PC-9 (cell line): ENCODE measurements at regions not wholly inside any gene's neighbourhood (a gene's known extent, or its start where the extent isn't known, plus 50 kb on each side); places are given as distances from the start of the nearest gene placed in this dataset.
"Not testable (repeated sequence)": the region's sequence is repeated elsewhere in the genome, so short reads cannot be mapped to it uniquely, and the experiment has no call there.

Experiments
- BruUV-seq: library from RNA; stranded (reverse); fragments of 400-500 nt; replicated peaks from 2 replicates; lab custom pipeline; 2021; lab: Mats Ljungman, UMichigan
- CTCF ChIA-PET: fragments of 300-600 bp; sonication (Branson Sonifier 250); formaldehyde crosslinking; loops from one replicate; lab custom pipeline; 2022; ENCODE audit warnings: antibody characterized with exemption; lab: Charles Lee
- POLR2A ChIA-PET: fragments of 300-600 bp; sonication (Branson Sonifier 250); formaldehyde crosslinking; loops from one replicate; lab custom pipeline; 2022; ENCODE audit warnings: antibody characterized with exemption; ENCODE audit not compliant: unreplicated experiment; lab: Charles Lee
- DNase-seq, 2 experiments: peaks; one replicate each; pipeline versions ENCODE4 v3.0.0 to v3.0.0-alpha.2; 2015 to 2022; ENCODE audit warnings: mixed read lengths in 1 of 2
- H2AFZ ChIP-seq: fragments of 200-600 bp; sonication (generic); 2 replicates; pipeline ENCODE4 v1.8.1; 2017; ENCODE audit warnings: antibody characterized with exemption
- H3F3A ChIP-seq: fragments of 200-600 bp; sonication (generic); 2 replicates; pipeline ENCODE4 v1.8.1; 2017; ENCODE audit warnings: antibody characterized with exemption, mild to moderate bottlenecking, low read depth; ENCODE audit not compliant: insufficient read depth
- H3K27ac ChIP-seq: fragments of 200-600 bp; sonication (generic); 2 replicates; pipeline ENCODE4 v1.6.1; 2016; ENCODE audit warnings: mixed run types
- H3K27me3 ChIP-seq: fragments of 200-600 bp; sonication (generic); 2 replicates; pipeline ENCODE4 v1.6.1; 2016; ENCODE audit warnings: low read depth, mixed run types; ENCODE audit not compliant: insufficient read depth
- H3K36me3 ChIP-seq: fragments of 200-600 bp; sonication (generic); 2 replicates; pipeline ENCODE4 v1.6.1; 2016; ENCODE audit warnings: low read depth, mixed run types
- H3K4me1 ChIP-seq: fragments of 200-600 bp; sonication (generic); replicated peaks from 2 replicates; pipeline ENCODE4 v1.6.1; 2016; ENCODE audit warnings: mixed run types; ENCODE audit not compliant: insufficient read depth
- H3K4me2 ChIP-seq: fragments of 200-600 bp; sonication (generic); 2 replicates; pipeline ENCODE4 v1.6.1; 2017; ENCODE audit warnings: mixed run types
- H3K4me3 ChIP-seq: fragments of 200-600 bp; sonication (generic); 2 replicates; pipeline ENCODE4 v1.6.1; 2016; ENCODE audit warnings: mixed run types
- H3K79me2 ChIP-seq: fragments of 200-600 bp; sonication (generic); 2 replicates; pipeline ENCODE4 v1.6.1; 2017; ENCODE audit warnings: low read depth, mixed run types
- H3K9me2 ChIP-seq: fragments of 200-600 bp; sonication (generic); 2 replicates; pipeline ENCODE4 v1.8.1; 2017; ENCODE audit warnings: mild to moderate bottlenecking; ENCODE audit not compliant: insufficient read depth
- H3K9me3 ChIP-seq: fragments of 200-600 bp; sonication (generic); 2 replicates; pipeline ENCODE4 v1.8.1; 2016; ENCODE audit warnings: low read depth; ENCODE audit not compliant: insufficient read depth
- H4K20me1 ChIP-seq: fragments of 200-600 bp; sonication (generic); 2 replicates; pipeline ENCODE4 v1.8.1; 2017; ENCODE audit not compliant: insufficient read depth
- EZH2 ChIP-seq: fragments of 200-600 bp; sonication (generic); IDR thresholded peaks from 2 replicates; pipeline ENCODE4 v1.8.0; 2017; ENCODE audit warnings: antibody characterized with exemption, low read depth
- intact Hi-C: fragments of 100-400 bp; cut with micrococcal nuclease; formaldehyde crosslinking; loops from one replicate; pipeline ENCODE4 v1.10.0; 2022; ENCODE audit not compliant: unreplicated experiment
- TF ChIP-seq, protein P1 (sequence below): fragments of 200-600 bp; sonication (generic); conservative IDR thresholded peaks from 2 replicates; pipeline ENCODE4 v1.6.1; 2017; ENCODE audit warnings: mixed run types, antibody characterized with exemption, mild to moderate bottlenecking, moderate library complexity

DNA sequence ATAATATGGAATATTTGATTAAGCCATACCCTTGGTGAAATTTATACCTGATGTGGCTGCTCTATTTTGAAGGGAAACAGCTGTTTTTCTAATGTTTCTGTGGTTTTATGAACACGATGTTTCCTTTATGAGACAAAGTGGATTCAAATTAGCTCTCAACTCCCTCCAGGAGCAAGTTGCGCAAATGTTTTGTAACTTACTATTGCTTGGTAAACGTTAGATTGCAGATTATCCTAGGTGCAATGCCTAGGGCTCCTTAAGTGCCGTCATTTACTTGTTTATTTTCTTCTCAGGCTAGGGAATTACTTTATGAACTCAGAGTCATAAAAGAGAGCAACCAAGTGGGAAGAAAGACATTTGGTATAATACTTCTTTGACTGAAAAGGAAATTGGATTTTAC lies 763.1 kb downstream of the TAF11L14 start:
- intact Hi-C loops: loop anchor here (10.0 kb wide), 2 partner anchors 377 to 927 kb away; no protein-coding TSS in a partner anchor
- Histone ChIP-seq H2AFZ (no peak overlapping the region), H3K9me3 (no peaks in the 10 kb centered on the region), H3K4me3 (no peak overlapping the region), H3K27me3 (no peaks in the 10 kb centered on the region), H3K4me2 (no peak overlapping the region), H3K79me2 (no peaks in the 10 kb centered on the region), H3K27ac (no peak overlapping the region), H3K9me2 (no peaks in the 10 kb centered on the region), H3K4me1 (no peaks in the 10 kb centered on the region), H4K20me1 (no peaks in the 10 kb centered on the region), H3F3A (no peaks in the 10 kb centered on the region), H3K36me3 (no peaks in the 10 kb centered on the region)
- BruUV-seq: no TSS peak
- ChIA-PET POLR2A (interaction anchor here (0.6 kb wide), 1 partner anchor 1211 kb away, joined by 3 read pairs; no protein-coding TSS in a partner anchor), CTCF (no interaction called here)
- TF ChIP-seq EZH2: no peak
- TF ChIP-seq, protein P1, sequence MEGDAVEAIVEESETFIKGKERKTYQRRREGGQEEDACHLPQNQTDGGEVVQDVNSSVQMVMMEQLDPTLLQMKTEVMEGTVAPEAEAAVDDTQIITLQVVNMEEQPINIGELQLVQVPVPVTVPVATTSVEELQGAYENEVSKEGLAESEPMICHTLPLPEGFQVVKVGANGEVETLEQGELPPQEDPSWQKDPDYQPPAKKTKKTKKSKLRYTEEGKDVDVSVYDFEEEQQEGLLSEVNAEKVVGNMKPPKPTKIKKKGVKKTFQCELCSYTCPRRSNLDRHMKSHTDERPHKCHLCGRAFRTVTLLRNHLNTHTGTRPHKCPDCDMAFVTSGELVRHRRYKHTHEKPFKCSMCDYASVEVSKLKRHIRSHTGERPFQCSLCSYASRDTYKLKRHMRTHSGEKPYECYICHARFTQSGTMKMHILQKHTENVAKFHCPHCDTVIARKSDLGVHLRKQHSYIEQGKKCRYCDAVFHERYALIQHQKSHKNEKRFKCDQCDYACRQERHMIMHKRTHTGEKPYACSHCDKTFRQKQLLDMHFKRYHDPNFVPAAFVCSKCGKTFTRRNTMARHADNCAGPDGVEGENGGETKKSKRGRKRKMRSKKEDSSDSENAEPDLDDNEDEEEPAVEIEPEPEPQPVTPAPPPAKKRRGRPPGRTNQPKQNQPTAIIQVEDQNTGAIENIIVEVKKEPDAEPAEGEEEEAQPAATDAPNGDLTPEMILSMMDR: no peak
- no peak for DNase-seq

DNA sequence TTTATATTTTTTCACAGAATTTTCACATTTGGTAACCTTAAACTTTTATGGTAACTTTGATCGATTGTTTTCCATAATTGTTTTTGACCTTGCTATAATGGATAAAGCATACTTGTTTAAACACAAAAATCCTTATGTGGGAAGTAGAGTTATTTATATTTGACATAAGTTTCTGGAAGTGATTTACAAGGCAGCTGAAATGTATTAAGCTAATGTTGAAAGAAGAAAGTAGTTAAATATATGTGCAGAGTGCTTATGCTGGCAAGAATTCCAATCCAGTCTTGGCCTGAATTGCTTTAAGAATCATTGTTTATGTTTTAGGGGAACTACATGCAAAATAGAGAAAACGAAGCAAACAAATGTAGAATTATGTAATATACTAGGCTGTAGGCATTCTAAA lies 763.6 kb downstream of the TAF11L14 start:
- BruUV-seq: no TSS peak
- Histone ChIP-seq H3F3A (no peaks in the 10 kb centered on the region), H3K36me3 (no peaks in the 10 kb centered on the region), H3K27me3 (no peaks in the 10 kb centered on the region), H4K20me1 (no peaks in the 10 kb centered on the region), H3K4me3 (no peak overlapping the region), H3K79me2 (no peaks in the 10 kb centered on the region), H3K4me2 (no peak overlapping the region), H2AFZ (no peak overlapping the region), H3K9me3 (no peaks in the 10 kb centered on the region), H3K4me1 (no peaks in the 10 kb centered on the region), H3K9me2 (no peaks in the 10 kb centered on the region), H3K27ac (no peak overlapping the region)
- intact Hi-C loops: loop anchor here (10.0 kb wide), 2 partner anchors 377 to 927 kb away; no protein-coding TSS in a partner anchor
- ChIA-PET CTCF (no interaction called here), POLR2A (interaction anchor here (0.6 kb wide), 1 partner anchor 1211 kb away, joined by 3 read pairs; no protein-coding TSS in a partner anchor)
- DNase-seq: no peak
- TF ChIP-seq, protein P1: no peak
- TF ChIP-seq EZH2: no peak

GRCh38 chr5:18399461-18400327 lies 765.4 kb downstream of the TAF11L14 start:
- BruUV-seq, POLR2A ChIA-PET: not testable (repeated sequence)
- intact Hi-C loops: loop anchor here (10.0 kb wide), 2 partner anchors 375 to 925 kb away; no protein-coding TSS in a partner anchor

More at GRCh38 chr5:18399461-18400327, 765.4 kb downstream of the TAF11L14 start:
- H3K9me3 ChIP-seq, H4K20me1 ChIP-seq, DNase-seq, H3F3A ChIP-seq, CTCF ChIA-PET, H3K9me2 ChIP-seq, H3K4me2 ChIP-seq, H3K79me2 ChIP-seq, H3K27me3 ChIP-seq, H3K36me3 ChIP-seq, H2AFZ ChIP-seq, H3K4me1 ChIP-seq, H3K27ac ChIP-seq, H3K4me3 ChIP-seq: not testable (repeated sequence)
